WTC11 (cell line): ENCODE measurements at regions not wholly inside any gene's neighbourhood (a gene's known extent, or its start where the extent isn't known, plus 50 kb on each side); places are given as distances from the start of the nearest gene placed in this dataset.

ENCODE experiments used
- ATAC-seq: fragments of 200-7000 bp; cut with Tn5 transposase; 2 replicates; pipeline ENCODE4 v1.10.0; 2021; ENCODE audit warnings: mild to moderate bottlenecking, moderate library complexity
- CTCF ChIA-PET: fragments of 300-600 bp; sonication (Branson Sonifier 250); formaldehyde crosslinking; loops from one replicate; lab custom pipeline; 2021; ENCODE audit warnings: antibody characterized with exemption; lab: Charles Lee
- POLR2A ChIA-PET: fragments of 350-600 bp; sonication (Branson Sonifier 250); formaldehyde crosslinking; loops from one replicate; lab custom pipeline; 2021; ENCODE audit warnings: antibody characterized with exemption; lab: Charles Lee
- DNase-seq: peaks from one replicate; pipeline ENCODE4 v3.0.0; 2021; ENCODE audit warnings: low spot score
- H3K27ac Mint-ChIP-seq: 2 replicates; pipeline ENCODE4 v1.8.0; 2021; ENCODE audit warnings: mixed read lengths
- H3K27me3 Mint-ChIP-seq: 2 replicates; pipeline ENCODE4 v1.8.0; 2021; ENCODE audit warnings: low read depth, mild to moderate bottlenecking, moderate library complexity, mixed read lengths
- H3K36me3 Mint-ChIP-seq: 2 replicates; pipeline ENCODE4 v1.8.0; 2021; ENCODE audit warnings: mixed read lengths
- H3K4me1 Mint-ChIP-seq: 2 replicates; pipeline ENCODE4 v1.8.0; 2022; ENCODE audit warnings: mixed read lengths
- H3K4me3 Mint-ChIP-seq: 2 replicates; pipeline ENCODE4 v1.8.0; 2021; ENCODE audit warnings: mild to moderate bottlenecking, moderate library complexity, mixed read lengths
- H3K9me3 Mint-ChIP-seq: 2 replicates; pipeline ENCODE4 v1.8.0; 2021; ENCODE audit warnings: mixed read lengths
- ATF1 ChIP-seq: sonication (generic); formaldehyde crosslinking; IDR thresholded peaks from 2 replicates; pipeline ENCODE4 v1.8.1; 2023; ENCODE audit warnings: mild to moderate bottlenecking, moderate library complexity, missing genetic modification reagents
- CREB1 ChIP-seq: sonication (generic); formaldehyde crosslinking; IDR thresholded peaks from 2 replicates; pipeline ENCODE4 v1.8.0; 2023; ENCODE audit warnings: mild to moderate bottlenecking, missing genetic modification reagents
- EMX1 ChIP-seq: fragments of 250-450 bp; sonication (Bioruptor Pico); IDR thresholded peaks from 2 replicates; pipeline ENCODE4 v1.8.0; 2021; ENCODE audit warnings: mild to moderate bottlenecking
- ERG ChIP-seq: fragments of 250-450 bp; sonication (Bioruptor Pico); IDR thresholded peaks from 2 replicates; pipeline ENCODE4 v1.8.0; 2021; ENCODE audit warnings: mild to moderate bottlenecking
- FOXK1 ChIP-seq: sonication (generic); formaldehyde crosslinking; IDR thresholded peaks from 2 replicates; pipeline ENCODE4 v1.8.0; 2022; ENCODE audit warnings: mild to moderate bottlenecking, moderate library complexity, missing genetic modification reagents
- FOXP1 ChIP-seq: sonication (generic); formaldehyde crosslinking; IDR thresholded peaks from 2 replicates; pipeline ENCODE4 v1.8.0; 2022; ENCODE audit warnings: missing genetic modification reagents, mild to moderate bottlenecking, moderate library complexity, borderline replicate concordance
- GABPB1 ChIP-seq: sonication (generic); formaldehyde crosslinking; IDR thresholded peaks from 2 replicates; pipeline ENCODE4 v1.8.1; 2023; ENCODE audit warnings: mild to moderate bottlenecking, missing genetic modification reagents
- HMGA2 ChIP-seq: fragments of 250-450 bp; sonication (Bioruptor Pico); IDR thresholded peaks from 2 replicates; pipeline ENCODE4 v1.4.0; 2021; ENCODE audit warnings: mild to moderate bottlenecking, moderate library complexity
- IRF1 ChIP-seq: sonication (generic); formaldehyde crosslinking; IDR thresholded peaks from 2 replicates; pipeline ENCODE4 v1.8.0; 2023; ENCODE audit warnings: missing genetic modification reagents
- JAZF1 ChIP-seq: fragments of 250-450 bp; sonication (Bioruptor Pico); IDR thresholded peaks from 2 replicates; pipeline ENCODE4 v1.9.0; 2021; ENCODE audit warnings: moderate library complexity, mild to moderate bottlenecking, inconsistent platforms
- MXD4 ChIP-seq: fragments of 250-450 bp; sonication (Bioruptor Pico); IDR thresholded peaks from 2 replicates; pipeline ENCODE4 v1.8.0; 2021; ENCODE audit warnings: mild to moderate bottlenecking, moderate library complexity, borderline replicate concordance
- NFE2L1 ChIP-seq: sonication (generic); formaldehyde crosslinking; IDR thresholded peaks from 2 replicates; pipeline ENCODE4 v1.8.1; 2023; ENCODE audit warnings: missing genetic modification reagents
- NFYB ChIP-seq: sonication (generic); formaldehyde crosslinking; conservative IDR thresholded peaks from 2 replicates; pipeline ENCODE4 v1.8.0; 2022; ENCODE audit warnings: low read depth, missing genetic modification reagents
- NR1H2 ChIP-seq: sonication (generic); formaldehyde crosslinking; IDR thresholded peaks from 2 replicates; pipeline ENCODE4 v1.9.0; 2021; ENCODE audit warnings: mild to moderate bottlenecking, moderate library complexity, missing genetic modification reagents
- NR2C2 ChIP-seq: sonication (generic); formaldehyde crosslinking; IDR thresholded peaks from 2 replicates; pipeline ENCODE4 v1.8.0; 2022; ENCODE audit warnings: mild to moderate bottlenecking, missing genetic modification reagents
- NR3C1 ChIP-seq: sonication (generic); formaldehyde crosslinking; conservative IDR thresholded peaks from 2 replicates; pipeline ENCODE4 v1.8.1; 2023; ENCODE audit warnings: low read depth, mild to moderate bottlenecking, missing genetic modification reagents
- PRRX2 ChIP-seq: fragments of 250-450 bp; sonication (Bioruptor Pico); IDR thresholded peaks from 2 replicates; pipeline ENCODE4 v1.8.0; 2021; ENCODE audit warnings: mild to moderate bottlenecking
- SMAD4 ChIP-seq: sonication (generic); formaldehyde crosslinking; IDR thresholded peaks from 2 replicates; pipeline ENCODE4 v1.8.0; 2022; ENCODE audit warnings: mild to moderate bottlenecking, missing genetic modification reagents
- TEAD1 ChIP-seq: sonication (generic); formaldehyde crosslinking; IDR thresholded peaks from 2 replicates; pipeline ENCODE4 v1.8.0; 2022; ENCODE audit warnings: mild to moderate bottlenecking, missing genetic modification reagents
- TEAD4 ChIP-seq: sonication (generic); formaldehyde crosslinking; IDR thresholded peaks from 2 replicates; pipeline ENCODE4 v1.8.0; 2022; ENCODE audit warnings: mild to moderate bottlenecking, missing genetic modification reagents
- USF2 ChIP-seq: sonication (generic); formaldehyde crosslinking; IDR thresholded peaks from 2 replicates; pipeline ENCODE4 v1.8.1; 2023; ENCODE audit warnings: mild to moderate bottlenecking, missing genetic modification reagents, moderate library complexity
- ZMAT4 ChIP-seq: fragments of 250-450 bp; sonication (Bioruptor Pico); IDR thresholded peaks from 2 replicates; pipeline ENCODE4 v1.9.0; 2021; ENCODE audit warnings: mild to moderate bottlenecking
- ZNF219 ChIP-seq: sonication (generic); formaldehyde crosslinking; IDR thresholded peaks from 2 replicates; pipeline ENCODE4 v1.8.0; 2023; ENCODE audit warnings: missing genetic modification reagents, mild to moderate bottlenecking, borderline replicate concordance
- ZNF232 ChIP-seq: sonication (generic); formaldehyde crosslinking; IDR thresholded peaks from 2 replicates; pipeline ENCODE4 v1.8.0; 2022; ENCODE audit warnings: mild to moderate bottlenecking, missing genetic modification reagents
- ZNF281 ChIP-seq: sonication (generic); formaldehyde crosslinking; IDR thresholded peaks from 2 replicates; pipeline ENCODE4 v1.8.0; 2023; ENCODE audit warnings: mild to moderate bottlenecking, missing genetic modification reagents
- ZNF317 ChIP-seq: sonication (generic); formaldehyde crosslinking; IDR thresholded peaks from 2 replicates; pipeline ENCODE4 v1.8.1; 2023; ENCODE audit warnings: low read depth, mild to moderate bottlenecking, moderate library complexity, missing genetic modification reagents, borderline replicate concordance
- TF ChIP-seq, protein P1 (sequence below): fragments of 250-450 bp; sonication (Bioruptor Pico); IDR thresholded peaks from 2 replicates; pipeline ENCODE4 v2.1.2; 2022; ENCODE audit warnings: mild to moderate bottlenecking, moderate library complexity
- TF ChIP-seq, protein P2 (sequence below): sonication (generic); formaldehyde crosslinking; IDR thresholded peaks from 2 replicates; pipeline ENCODE4 v1.8.1; 2023; ENCODE audit warnings: mild to moderate bottlenecking, missing genetic modification reagents, moderate library complexity

GRCh38 chr2:134002391-134002790 lies 251.5 kb upstream of the MGAT5 start:
- no peak overlapping the region for H3K27ac Mint-ChIP-seq
- DNase-seq = no peak

GRCh38 chr2:134002921-134003320 lies 251.0 kb upstream of the MGAT5 start:
- ChIA-PET CTCF (interaction anchor here (1.4 kb wide), 1 partner anchor 116 kb away, joined by 6 read pairs; no protein-coding TSS in a partner anchor), POLR2A (no interaction called here)
- H3K27me3 Mint-ChIP-seq = no peaks in the 10 kb centered on the region
- no peak overlapping the region for H3K4me3 Mint-ChIP-seq
- DNase-seq = no peak
- no peaks in the 10 kb centered on the region for H3K9me3 Mint-ChIP-seq
- H3K27ac Mint-ChIP-seq = no peak overlapping the region
- no peaks in the 10 kb centered on the region for H3K4me1 Mint-ChIP-seq
- H3K36me3 Mint-ChIP-seq = no peaks in the 10 kb centered on the region
- TF ChIP-seq IRF1 (CRISPR knock-in tag) = no peak
- TF ChIP-seq, protein P1, sequence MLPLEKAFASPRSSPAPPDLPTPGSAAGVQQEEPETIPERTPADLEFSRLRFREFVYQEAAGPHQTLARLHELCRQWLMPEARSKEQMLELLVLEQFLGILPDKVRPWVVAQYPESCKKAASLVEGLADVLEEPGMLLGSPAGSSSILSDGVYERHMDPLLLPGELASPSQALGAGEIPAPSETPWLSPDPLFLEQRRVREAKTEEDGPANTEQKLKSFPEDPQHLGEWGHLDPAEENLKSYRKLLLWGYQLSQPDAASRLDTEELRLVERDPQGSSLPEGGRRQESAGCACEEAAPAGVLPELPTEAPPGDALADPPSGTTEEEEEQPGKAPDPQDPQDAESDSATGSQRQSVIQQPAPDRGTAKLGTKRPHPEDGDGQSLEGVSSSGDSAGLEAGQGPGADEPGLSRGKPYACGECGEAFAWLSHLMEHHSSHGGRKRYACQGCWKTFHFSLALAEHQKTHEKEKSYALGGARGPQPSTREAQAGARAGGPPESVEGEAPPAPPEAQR = no peak
- no peak for TF ChIP-seq CREB1 (CRISPR knock-in tag)
- TF ChIP-seq ZNF281 (CRISPR knock-in tag) = no peak
- TF ChIP-seq NR1H2 = no peak
- TF ChIP-seq HMGA2 (CRISPR knock-in tag) = no peak
- no peak for TF ChIP-seq ZNF317
- no peak for TF ChIP-seq ZMAT4 (CRISPR knock-in tag)
- TF ChIP-seq FOXK1 = no peak
- no peak for TF ChIP-seq FOXP1
- no peak for TF ChIP-seq ATF1 (CRISPR knock-in tag)
- TF ChIP-seq MXD4 (CRISPR knock-in tag) = no peak
- TF ChIP-seq TEAD1 (CRISPR knock-in tag) = no peak
- no peak for TF ChIP-seq EMX1
- no peak for ATAC-seq

More at GRCh38 chr2:134002391-134002790, 251.5 kb upstream of the MGAT5 start:
- CTCF ChIA-PET = interaction anchor here (1.4 kb wide), 1 partner anchor 115 kb away, joined by 6 read pairs; no protein-coding TSS in a partner anchor
- POLR2A ChIA-PET = no interaction called here
- no peak for ATAC-seq
- Mint-ChIP-seq H3K4me1 (no peaks in the 10 kb centered on the region), H3K4me3 (no peak overlapping the region), H3K27me3 (no peaks in the 10 kb centered on the region), H3K36me3 (no peaks in the 10 kb centered on the region), H3K9me3 (no peaks in the 10 kb centered on the region)
- TF ChIP-seq NR1H2 (no peak), ZNF219 (CRISPR knock-in tag) (no peak), ZNF232 (no peak), FOXK1 (no peak), NR2C2 (CRISPR knock-in tag) (no peak), JAZF1 (CRISPR knock-in tag) (no peak), GABPB1 (CRISPR knock-in tag) (no peak), NFE2L1 (no peak), USF2 (CRISPR knock-in tag) (no peak), TEAD4 (no peak), PRRX2 (CRISPR knock-in tag) (no peak), SMAD4 (CRISPR knock-in tag) (no peak), NR3C1 (CRISPR knock-in tag) (no peak), NFYB (CRISPR knock-in tag) (no peak), ERG (no peak)
- TF ChIP-seq, protein P2, sequence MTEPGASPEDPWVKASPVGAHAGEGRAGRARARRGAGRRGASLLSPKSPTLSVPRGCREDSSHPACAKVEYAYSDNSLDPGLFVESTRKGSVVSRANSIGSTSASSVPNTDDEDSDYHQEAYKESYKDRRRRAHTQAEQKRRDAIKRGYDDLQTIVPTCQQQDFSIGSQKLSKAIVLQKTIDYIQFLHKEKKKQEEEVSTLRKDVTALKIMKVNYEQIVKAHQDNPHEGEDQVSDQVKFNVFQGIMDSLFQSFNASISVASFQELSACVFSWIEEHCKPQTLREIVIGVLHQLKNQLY (CRISPR knock-in tag) = no peak
